Epithelial cell of esophagus (primary cell): ENCODE measurements at regions not wholly inside any gene's neighbourhood (a gene's known extent, or its start where the extent isn't known, plus 50 kb on each side); places are given as distances from the start of the nearest gene placed in this dataset.

ENCODE experiments used
- DNase-seq: peaks from one replicate; pipeline ENCODE4 v3.0.0; 2010; ENCODE audit warnings: low read depth
- H3K4me3 ChIP-seq: 2 replicates; pipeline ENCODE4 v1.5.1; 2011; ENCODE audit warnings: mild to moderate bottlenecking, low read length, control low read depth
- TF ChIP-seq, protein P1 (sequence below): IDR thresholded peaks from 2 replicates; pipeline ENCODE4 v1.5.1; 2011; ENCODE audit warnings: low read depth, mild to moderate bottlenecking, low read length, control low read depth, inconsistent platforms; ENCODE audit not compliant: insufficient read depth; ENCODE audit errors: missing control alignments

DNA sequence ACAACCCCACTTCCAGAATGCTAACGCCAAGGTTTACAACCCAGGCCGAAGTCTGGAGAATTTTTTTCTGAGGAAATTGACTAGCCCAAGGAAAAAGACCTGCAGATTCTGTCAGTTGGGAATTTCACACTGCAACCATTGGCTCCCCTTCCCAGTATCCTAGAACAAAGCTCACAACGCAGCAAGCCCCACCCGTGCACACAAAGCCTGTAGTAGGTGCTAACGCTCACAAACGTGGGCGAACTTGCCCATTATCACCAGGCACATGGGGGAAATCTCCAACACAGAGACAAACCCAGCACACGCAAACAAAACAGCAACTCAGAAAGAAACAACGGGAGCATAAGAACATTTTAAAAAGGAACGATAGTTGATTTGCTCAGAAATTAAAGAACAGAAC lies 265.1 kb downstream of the EIPR1 start:
- TF ChIP-seq, protein P1, sequence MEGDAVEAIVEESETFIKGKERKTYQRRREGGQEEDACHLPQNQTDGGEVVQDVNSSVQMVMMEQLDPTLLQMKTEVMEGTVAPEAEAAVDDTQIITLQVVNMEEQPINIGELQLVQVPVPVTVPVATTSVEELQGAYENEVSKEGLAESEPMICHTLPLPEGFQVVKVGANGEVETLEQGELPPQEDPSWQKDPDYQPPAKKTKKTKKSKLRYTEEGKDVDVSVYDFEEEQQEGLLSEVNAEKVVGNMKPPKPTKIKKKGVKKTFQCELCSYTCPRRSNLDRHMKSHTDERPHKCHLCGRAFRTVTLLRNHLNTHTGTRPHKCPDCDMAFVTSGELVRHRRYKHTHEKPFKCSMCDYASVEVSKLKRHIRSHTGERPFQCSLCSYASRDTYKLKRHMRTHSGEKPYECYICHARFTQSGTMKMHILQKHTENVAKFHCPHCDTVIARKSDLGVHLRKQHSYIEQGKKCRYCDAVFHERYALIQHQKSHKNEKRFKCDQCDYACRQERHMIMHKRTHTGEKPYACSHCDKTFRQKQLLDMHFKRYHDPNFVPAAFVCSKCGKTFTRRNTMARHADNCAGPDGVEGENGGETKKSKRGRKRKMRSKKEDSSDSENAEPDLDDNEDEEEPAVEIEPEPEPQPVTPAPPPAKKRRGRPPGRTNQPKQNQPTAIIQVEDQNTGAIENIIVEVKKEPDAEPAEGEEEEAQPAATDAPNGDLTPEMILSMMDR: no peak
- DNase-seq: no peak
- H3K4me3 ChIP-seq: no peak overlapping the region

DNA sequence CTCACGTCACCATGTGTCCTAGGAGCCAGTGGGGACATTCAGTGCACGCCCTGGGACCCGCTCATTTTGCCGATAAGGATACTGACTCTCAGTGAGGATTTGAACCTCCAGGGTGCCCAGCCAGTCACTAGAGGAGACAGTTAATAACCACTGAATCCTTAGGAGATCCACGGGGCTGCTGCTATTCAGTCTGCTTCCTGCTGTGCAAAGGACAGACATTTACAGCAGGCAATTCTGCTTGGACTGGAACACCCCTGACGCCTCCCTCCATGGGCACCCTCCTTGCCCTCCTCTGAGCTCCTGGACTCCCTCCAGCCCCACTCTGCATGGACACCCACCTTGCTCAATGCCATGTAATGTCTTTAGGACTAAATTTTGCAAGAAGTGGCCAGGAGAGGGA lies 265.5 kb downstream of the EIPR1 start:
- TF ChIP-seq, protein P1: no peak
- H3K4me3 ChIP-seq: no peak overlapping the region
- no peak for DNase-seq

DNA sequence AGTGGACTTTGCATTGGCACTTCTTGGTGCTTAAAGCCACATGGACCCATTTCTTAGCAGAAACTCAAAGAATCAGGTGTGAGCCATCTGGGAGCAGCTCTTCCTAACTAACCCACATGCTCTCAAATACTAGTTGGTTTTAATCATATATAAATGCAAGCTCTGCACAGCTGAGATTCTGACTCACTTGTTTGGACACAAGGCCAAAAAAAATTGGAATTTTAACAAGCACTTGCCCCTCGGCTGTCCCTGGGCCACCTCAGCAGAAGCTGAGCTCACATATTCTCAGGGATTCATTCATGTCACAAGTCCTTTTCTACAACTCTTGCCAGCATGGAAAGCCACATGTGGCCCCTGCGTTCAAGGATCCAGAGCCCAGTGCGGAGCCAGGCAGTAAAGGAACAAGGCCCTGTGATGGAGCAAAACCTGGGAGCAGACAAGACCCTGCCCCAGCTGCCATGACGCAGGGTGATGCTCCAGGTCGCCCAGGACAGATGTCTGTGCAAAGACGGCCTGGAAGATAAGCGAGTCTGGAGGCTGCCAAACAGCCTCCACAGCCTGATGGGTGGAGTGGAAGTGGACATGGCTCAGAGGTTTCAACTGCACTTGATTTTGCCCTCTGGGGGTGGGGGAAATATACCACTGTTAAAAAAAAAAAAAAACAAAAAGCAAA lies 266.5 kb downstream of the EIPR1 start:
- no peak overlapping the region for H3K4me3 ChIP-seq
- no peak for DNase-seq
- TF ChIP-seq, protein P1: no peak

DNA sequence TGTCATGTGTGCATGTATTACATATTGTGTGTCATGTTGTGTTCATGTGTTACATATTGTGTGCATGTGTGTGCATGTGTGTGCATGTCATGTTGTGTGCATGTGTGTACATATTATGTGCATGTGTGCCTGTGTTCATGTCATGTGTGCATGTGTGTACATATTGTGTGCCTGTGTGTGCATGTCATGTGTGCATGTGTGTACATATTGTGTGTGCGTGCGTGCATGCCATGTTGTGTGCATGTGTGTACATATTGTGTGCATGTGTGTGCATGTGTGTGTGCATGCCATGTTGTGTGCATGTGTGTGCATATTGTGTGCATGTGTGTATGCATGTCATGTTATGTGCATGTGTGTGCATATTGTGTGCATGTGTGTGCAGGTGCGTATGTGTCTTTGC lies 267.1 kb downstream of the EIPR1 start:
- H3K4me3 ChIP-seq: no peak overlapping the region
- TF ChIP-seq, protein P1: no peak
- DNase-seq: no peak

DNA sequence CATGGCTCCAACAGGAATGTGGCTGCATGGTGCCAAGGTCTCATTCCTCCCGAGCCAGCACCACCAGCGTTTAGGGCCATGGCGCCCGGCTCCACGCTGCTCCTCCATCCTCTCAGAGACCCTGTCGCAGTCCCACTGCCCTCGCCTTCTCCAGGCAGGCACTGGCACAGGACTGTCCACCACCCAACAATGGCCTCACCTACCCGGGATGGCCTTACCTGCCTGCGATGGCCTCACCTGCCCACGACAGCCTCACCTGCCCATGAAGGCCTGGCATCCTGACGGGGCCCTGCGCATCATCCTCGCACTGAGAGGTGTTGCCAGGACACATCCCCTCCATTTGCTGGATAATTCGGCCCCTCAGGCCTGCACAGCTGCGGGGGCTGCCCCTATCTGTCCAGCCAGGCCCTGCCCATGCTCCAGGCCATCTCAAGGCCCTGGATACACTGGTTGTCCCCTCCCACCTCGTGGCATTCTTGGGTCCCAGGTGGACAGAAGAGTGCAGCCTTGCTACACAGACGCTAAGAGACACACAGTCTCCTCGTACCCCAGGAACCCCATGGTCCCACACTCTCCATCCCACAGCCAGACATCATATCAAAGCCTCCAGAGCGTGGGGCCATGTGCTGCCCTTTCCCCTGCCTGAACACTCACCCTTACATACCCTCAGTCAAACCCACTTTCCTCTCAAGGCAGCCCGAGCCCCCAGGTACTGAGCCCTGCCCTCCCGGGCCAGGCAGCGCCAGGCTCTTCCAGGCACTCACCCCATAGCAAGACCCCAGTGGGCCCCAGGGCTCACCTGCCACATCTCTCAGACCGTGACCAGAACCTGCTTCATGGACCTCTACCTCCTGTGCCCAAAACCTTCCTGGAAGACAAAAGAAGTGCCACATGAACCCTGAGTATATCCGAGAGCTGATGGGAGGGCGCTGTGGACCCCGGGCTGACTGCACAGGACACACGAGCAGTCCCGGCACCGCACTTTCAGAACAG lies 268.6 kb downstream of the EIPR1 start:
- H3K4me3 ChIP-seq: no peak overlapping the region
- TF ChIP-seq, protein P1: no peak
- DNase-seq: no peak

DNA sequence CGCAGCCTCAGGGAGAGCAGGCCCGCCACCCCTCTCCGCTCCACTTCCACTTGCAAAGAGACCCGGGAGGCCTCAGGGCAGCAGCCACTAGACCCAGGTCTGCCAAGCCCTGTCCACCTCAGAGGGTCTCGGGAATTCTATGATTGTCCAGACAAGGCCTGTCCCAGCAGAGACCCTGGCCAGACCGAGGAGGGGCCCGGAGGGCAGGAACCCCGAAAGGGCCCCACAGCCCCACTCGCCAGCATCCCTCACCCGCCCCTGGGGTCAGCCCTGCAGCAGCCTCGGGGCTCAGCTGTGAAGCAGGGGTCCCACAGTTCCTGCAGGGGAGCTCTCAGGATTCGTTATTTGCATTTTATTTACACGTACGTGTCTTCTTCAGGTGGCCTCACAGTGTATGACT lies 269.5 kb downstream of the EIPR1 start:
- no peak overlapping the region for H3K4me3 ChIP-seq
- DNase-seq: no peak
- TF ChIP-seq, protein P1: no peak
